ENCODE measurements at regions not wholly inside any gene's neighbourhood (a gene's known extent, or its start where the extent isn't known, plus 50 kb on each side); places are given as distances from the start of the nearest gene placed in this dataset.

DNA sequence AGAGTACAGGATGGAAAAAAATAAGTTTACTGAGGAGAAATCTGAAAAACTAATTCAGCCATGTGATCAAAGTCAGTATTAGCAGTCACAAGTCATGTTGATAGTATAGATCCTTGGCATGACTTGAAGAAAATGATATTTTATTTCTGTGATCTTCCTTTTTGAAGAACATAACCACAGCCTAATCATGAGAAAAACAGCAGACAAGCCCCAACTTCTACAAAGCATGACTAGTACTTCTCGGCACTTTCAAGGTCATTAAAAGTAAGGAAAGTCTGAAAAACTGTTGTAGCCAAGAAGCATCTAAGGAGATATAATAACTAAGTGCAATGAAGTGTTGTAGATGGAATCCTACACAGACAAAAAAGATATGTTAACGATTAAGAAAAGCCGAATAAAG, 264.1 kb upstream of the FOXG1 start:
- no peak for ATAC-seq
- no peak for DNase-seq (ENCODE audit: low spot score)

DNA sequence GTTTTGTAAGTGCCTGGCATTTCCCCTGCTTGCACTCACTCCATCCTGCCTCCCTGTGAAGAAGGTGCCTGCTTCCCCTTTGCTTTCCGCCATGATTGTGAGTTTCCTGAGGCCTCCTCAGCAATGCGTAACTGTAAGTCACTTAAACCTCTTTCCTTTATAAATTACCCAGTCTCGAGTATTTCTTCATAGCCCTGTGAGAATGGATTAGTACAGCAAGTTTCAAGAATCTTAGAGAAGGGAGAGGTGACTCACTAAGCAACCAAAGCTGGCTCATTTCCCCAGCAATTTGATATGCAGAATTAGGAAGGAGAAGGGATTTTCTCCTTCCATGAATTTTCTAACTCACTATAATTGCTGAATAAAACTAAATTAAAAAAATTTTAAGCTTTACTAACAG, 251.0 kb upstream of the FOXG1 start:
- no peak for DNase-seq (ENCODE audit: low spot score)
- ATAC-seq = no peak

DNA sequence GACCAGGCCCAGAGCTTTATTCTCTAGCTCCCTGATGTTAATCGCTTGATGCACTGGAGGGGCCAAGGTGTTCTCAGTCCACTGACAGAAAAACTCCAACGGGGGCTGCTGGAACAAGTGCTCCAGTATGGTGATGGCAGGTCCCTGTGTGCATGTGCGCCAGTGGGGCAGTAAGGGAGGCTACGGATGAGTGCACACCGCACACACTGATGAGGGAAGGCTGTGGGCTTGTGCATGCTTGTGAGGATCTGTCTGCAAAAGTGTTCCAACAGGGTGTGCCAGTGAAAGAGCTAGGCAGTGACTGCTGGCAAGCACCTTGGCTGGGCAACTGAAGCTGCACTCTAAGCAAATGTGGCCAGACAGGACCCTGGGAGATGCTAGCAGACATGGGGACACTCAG, 229.7 kb upstream of the FOXG1 start:
- no peak for DNase-seq (ENCODE audit: low spot score)

DNA sequence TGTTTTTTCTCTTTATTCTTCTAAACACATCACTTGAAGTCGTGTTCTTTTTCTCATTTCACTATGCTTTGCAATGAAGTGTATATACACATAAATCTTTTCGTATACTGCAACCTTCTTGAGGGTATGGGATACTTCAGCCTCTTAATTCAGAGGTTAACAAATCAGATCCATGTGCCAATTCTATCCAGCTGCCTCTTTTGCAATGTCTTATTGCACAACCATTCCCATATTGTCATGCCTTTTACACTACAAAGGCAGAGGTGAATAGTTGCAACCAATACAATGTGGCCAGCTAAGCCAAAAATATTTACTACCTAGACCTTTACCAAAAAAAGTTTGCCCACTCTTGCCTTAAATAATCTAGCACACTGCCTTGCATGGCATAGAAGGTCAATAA, 224.5 kb upstream of the FOXG1 start:
- ATAC-seq (no peak), DNase-seq (ENCODE audit: low spot score) (no peak)

More for the DNA sequence above, 229.7 kb upstream of the FOXG1 start:
- ATAC-seq = no peak

DNA sequence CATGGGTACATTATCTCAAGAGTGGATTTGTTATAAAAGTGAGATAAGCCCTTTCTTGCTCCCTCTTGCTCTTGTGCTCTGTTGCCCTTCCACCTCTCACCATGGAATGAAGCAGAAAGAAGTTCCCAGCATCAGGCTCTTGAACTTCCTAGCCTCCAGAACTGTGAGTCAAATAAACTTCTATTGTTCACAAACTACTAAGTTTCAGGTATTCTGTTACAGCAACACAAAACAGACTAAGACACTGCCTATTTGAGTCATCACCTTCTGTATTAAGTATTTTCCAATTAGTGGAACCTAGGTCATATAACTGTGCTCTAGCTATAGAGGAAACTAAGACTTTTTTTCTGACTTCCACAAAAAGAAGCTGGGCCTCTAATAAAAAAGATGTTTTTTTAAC, 201.2 kb upstream of the FOXG1 start:
- ATAC-seq = no peak

DNA sequence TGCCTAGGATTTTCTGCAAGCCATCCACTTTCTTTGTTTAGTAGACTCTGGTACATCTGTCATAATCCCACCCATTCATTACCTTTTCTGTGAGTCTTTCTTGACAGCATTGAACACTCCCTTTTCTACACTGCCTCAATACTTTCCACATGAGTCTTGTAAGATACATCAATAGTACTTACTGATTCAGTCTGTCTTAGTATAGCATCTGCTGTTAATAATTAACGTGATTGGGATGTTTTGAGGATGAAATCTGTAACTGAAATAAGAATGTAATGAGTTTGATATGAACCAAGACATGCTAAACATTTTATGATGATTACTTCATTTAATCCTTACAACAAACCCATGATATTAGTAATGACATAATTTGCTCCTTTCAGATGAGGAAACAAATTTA, 196.2 kb upstream of the FOXG1 start:
- ATAC-seq (no peak), DNase-seq (ENCODE audit: low spot score) (no peak)

More for the DNA sequence above, 201.2 kb upstream of the FOXG1 start:
- DNase-seq (ENCODE audit: low spot score) = no peak

DNA sequence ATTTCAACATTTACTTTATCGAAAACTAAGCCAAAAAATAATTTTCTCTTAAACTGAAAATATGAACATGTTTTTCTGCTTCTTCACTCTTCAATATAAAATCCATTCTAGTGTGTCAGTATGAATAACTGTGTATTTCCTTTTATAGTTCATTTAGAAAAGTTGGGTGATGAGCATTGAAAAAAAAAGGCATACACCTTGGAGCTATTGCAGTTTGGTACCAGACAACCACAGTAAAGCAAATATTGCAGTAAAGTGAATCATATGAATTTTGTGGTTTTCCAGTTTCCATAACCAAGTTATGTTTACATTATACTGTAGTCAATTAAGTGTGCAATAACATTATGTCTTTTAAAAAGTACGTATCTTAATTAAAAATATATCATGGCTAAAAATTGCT, 195.0 kb upstream of the FOXG1 start:
- no peak for DNase-seq (ENCODE audit: low spot score)

DNA sequence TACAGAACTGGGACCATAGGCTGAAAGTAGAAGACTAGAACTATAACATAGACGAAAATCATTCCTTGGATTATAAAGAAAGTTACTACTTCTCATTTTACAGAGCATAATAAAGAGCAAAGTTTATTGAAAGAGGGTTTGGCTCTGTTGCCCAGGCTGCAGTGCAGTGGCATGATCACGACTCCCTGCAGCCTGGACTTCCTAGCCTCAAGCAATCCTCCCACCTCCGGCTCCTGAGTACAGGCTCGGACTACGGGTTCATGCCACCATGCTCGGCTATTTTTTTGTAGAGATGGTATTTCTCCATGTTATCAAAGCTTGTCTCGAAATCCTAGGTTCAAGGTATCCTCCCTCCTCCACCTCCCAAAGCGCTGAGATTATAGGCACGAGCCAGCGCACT, 190.1 kb upstream of the FOXG1 start:
- ATAC-seq = no peak

More for the DNA sequence above, 195.0 kb upstream of the FOXG1 start:
- ATAC-seq = no peak

DNA sequence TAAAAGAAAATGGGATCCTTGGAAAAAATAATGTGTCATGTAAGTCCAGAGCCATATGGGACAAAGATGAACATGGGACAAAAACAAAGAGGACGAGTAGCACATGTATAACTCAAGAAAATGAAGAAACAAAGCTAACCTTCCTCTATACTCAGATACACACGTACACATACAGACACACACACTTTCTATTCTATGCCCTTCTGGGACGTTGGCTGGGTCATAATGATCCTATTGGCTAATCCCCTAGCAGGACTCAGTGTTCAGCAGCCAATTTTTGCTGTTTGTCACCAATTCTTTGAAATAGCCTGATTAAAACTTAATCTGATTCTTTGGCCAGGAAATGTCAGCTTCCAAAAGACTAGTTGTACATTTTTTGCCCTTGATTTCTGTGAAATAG, 189.4 kb upstream of the FOXG1 start:
- no peak for ATAC-seq

More for the DNA sequence above, 190.1 kb upstream of the FOXG1 start:
- no peak for DNase-seq (ENCODE audit: low spot score)

DNA sequence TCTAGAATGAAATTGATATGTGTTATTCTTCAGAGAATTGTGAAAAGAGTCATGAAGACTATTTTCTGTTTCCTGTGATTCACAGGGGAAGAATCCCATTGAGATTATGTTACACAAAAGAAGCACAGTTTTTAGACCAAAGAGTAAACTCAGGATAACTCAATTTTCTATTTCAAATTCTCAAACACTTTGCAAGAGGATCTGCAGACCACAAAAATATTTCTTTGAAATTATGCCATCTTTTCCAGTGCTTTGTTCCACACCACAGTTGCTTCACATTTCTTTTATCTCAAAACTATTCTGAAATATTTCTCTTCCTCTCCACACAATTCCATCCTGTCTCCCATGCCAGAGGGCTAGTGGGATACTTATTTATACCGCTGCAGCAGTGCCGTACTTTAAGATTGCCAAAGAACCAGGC, 188.9 kb upstream of the FOXG1 start:
- DNase-seq (ENCODE audit: low spot score) (no peak), ATAC-seq (no peak)

More for the DNA sequence above, 189.4 kb upstream of the FOXG1 start:
- no peak for DNase-seq (ENCODE audit: low spot score)

DNA sequence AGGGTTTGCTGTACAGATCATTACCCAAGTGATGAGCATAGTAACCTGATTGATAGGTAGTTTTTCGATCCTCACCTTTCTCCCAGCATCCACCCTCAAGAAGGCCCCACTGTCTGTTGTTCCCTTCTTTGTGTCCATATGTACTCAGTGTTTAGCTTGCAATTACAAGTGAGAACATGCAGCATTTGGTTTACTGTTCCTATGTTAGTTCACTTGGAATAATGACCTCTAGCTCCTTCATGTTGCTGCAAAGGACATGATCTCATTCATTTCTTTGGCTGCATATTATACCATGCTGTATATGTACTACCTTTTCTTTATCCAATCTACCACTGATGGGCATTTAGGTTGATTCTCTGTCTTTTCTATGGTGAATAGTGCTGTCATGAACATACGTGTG, 181.6 kb upstream of the FOXG1 start:
- ATAC-seq (no peak), DNase-seq (ENCODE audit: low spot score) (no peak)

DNA sequence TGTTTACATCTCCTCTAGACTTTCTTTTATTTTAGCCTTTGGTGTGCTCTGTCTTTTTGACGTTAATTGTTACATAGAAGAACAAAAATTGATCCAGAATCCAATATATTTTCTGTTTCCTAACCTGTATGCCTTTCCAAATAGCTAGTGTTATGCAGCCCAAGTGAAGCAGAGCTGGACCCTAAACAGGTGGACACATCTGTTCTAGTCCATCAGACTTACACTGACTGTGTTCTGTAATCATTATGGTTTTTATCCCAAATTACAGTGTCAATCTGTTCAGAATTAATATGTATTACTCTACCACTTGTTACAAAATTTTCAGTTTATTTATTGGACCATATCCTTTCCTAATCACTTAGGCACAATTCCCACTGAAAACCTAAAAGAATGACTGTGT, 176.8 kb upstream of the FOXG1 start:
- DNase-seq (ENCODE audit: low spot score) (no peak), ATAC-seq (no peak)

DNA sequence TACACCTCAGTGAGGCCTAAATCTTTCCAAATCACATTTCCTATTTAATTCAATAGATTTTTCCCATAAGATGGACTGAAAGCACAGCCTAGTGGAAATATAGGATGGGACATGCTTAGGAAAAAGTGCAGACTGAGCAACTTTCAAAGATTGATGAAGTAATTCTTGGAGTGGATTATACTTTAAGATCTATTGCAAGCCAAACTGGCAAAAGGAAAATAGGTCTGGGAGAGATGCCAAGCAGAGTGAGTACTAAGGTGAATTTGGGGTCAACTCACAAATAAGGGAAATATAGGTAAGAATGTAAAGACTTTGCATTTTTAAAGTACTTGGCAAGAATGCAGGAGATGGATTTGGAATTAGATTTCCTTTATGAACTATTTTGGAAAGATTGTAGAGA, 170.2 kb upstream of the FOXG1 start:
- no peak for ATAC-seq
- no peak for DNase-seq (ENCODE audit: low spot score)

DNA sequence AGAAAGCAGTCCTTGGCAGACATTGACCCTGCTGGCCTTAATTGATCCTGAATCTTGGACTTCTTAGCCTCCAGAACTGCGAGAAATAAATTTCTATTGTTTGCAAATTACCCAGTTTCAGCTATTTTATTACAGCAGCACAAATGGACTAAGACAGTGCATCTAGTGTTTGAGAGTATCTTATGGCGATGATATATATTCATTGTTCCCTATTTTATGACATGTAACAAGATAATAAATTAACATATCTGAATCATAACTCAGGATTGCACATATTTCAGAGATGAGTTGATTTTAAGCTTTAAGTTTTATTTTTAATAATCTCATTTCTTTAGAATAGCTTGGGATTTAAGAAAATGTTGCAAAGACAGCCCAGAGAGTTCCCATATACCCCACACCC, 167.4 kb upstream of the FOXG1 start:
- DNase-seq (ENCODE audit: low spot score) (no peak), ATAC-seq (no peak)

DNA sequence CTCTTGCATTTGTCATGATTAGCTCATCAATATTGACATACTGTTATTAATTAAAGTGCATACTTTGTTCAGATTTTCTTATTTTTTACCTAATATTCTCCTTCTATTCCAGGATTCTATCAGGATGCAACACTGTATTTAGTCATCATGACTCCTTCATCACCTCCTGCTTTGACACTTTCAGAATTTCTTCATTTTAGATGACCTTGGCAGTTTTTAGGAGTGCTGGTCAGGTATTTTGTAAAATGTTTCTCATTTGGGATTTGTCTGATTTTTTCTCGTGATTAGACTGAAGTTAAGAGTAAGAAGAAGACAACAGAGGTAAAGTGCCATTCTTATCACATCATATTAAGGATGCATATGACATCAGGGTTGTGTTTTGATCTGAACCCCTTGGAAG, 167.0 kb upstream of the FOXG1 start:
- no peak for DNase-seq (ENCODE audit: low spot score)

DNA sequence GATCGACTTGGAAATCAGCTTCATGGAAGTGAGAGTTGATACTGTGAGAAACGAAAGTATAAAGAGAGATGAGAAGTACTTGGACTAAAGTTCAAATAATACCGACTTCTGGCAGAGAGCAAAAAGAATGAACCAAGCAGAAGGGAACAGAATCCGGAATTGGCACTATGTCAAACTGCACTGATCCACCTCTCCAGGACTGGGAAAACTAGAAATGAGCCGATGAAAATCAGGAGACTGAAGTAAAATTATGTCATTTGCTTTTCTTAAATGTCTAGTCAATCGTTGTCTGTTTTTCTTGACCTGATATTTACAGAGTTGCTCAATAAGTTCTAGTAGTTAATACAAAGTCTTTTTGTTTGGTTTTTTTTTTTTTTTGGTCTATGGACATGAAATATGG, 163.0 kb upstream of the FOXG1 start:
- DNase-seq (ENCODE audit: low spot score) (no peak), ATAC-seq (no peak)

More for the DNA sequence above, 167.0 kb upstream of the FOXG1 start:
- ATAC-seq = no peak

DNA sequence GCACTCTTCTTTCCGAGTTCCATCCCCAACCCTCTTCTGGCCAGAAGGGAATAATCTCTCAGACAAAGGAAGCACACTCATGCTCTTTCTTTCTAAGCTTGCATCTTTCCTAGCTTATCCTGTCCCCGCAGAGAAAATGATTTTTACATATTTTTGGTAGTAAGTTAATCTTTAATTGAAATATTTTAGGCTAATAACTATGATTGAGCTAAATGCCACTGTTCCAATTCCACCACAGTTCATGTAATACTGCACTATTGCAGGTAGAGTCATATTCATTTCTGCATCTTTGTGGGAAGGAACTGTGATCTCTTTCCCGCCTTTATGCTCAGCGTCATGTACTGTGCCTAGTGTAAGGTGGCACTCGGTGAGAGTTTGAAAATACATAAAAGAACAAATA, 158.9 kb upstream of the FOXG1 start:
- ATAC-seq (no peak), DNase-seq (ENCODE audit: low spot score) (no peak)

DNA sequence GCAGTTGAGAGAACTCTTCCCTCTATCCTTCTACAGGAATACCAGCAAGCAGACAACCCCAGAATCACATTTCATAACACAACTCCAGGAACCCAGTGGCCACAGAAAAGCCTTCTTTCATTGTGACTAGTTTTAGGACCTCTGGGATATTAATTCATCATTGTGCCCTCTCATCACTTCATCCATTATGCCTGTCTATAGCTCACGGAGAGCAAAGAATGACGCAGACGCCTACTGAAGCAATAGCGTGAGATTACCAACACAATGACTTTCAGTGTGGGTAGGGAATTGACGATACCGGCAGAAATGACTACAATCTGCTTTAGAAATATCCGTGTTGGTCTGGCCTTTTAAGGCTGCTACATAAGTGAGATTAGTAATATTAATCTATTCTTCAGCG, 158.1 kb upstream of the FOXG1 start:
- DNase-seq (ENCODE audit: low spot score) (no peak), ATAC-seq (no peak)

DNA sequence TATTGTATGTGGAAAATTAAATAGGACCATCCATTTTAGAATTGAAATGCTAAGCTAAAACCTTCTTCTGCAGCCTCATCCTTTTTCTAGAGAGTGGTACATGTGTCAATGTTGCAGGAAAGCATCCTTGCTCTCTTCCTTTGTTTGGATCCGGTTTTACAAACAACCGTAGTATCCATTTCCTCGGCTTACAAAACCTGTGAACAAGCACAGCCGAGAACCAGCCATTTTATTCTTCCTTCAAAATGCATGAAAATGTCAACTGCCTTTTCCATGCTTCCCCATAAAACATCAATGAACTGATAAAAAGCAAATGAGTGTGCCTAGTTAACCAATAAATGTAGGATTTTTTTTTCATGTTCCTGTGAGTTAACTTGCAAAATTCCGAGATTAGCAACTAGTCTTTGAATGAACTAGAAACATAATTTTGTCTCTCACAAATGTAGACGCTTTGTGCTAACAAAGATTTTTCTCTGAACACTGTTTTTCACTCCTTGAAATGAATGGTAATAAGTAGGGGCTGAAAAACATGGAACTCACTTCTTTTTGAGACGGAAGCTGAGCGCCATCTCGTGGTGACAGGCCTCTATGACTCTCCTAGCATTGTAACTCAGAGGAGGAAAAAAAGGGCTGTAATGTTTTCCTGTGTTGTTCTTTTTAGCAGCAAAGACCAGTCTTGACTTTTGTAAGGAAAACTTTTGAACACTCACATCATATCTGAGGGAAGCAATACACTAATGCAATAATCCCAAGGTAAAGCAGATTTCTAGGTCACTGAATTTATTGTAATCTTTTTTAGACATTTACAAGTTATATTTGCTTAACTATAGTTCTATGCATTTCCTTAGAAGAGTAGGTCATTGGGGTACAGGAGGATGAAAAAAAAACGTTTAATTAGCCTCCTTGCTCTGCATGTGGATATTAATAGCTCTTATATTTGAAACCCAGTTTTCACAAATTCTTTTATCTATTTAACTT, 157.4 kb upstream of the FOXG1 start:
- ATAC-seq = peak; percentile 91
- peak; percentile 52 for DNase-seq (ENCODE audit: low spot score)

DNA sequence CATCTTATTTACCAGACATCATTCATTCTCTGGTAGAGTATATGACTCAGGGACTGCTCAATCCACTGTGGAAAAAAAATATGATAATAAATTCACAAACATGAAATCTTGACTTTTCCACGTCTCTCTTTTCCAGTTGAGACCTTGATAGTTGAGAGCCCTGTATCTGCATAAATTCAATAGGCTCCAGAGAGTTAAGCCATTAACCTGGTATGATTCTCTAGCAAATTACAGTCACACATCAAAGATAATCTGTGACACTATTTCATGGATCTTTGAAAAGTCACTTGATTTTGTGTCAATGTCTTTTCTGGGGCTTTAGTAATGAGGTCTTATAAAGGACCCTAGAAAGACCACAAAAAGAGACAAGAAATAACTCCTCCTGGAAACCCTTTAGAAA, 154.2 kb upstream of the FOXG1 start:
- no peak for ATAC-seq
- DNase-seq (ENCODE audit: low spot score) = no peak

DNA sequence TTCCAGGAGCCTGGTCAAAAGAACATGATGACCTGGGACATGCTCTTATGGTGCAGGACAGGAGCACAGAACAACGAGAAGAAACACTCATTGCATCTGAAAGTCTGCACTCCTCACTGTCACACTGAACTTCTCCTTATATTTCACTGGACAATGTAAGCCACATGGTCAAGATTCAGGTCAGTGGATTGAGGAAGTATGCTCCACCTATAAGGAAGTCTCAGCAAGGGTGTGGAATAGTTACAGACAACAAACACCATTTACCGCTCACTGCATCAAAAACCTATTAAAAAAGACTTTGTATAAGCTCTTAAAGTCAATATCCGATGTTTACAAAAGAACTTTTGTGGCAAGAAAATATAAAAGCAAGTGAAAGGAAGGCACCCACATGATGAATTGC, 153.1 kb upstream of the FOXG1 start:
- ATAC-seq (no peak), DNase-seq (ENCODE audit: low spot score) (no peak)

DNA sequence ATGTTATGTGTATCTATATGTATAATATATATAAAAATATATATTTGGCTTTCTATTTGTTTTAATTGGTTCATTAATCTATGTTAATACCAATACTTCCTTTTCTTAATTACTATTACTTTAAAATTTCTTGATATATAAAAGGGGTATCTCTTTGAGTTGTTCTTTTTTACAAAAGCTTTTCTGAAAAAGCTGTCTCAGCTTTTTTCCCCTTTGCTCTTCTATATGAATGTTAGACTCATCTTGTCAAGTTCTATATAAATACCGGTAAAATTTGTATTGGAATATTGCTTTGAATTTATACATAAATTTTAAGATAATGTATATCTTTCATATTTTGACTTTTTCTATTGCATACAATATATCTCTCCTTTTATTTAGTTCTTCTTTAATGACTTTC, 139.8 kb upstream of the FOXG1 start:
- ATAC-seq (no peak), DNase-seq (ENCODE audit: low spot score) (no peak)

Data from left lobe of liver (tissue), 2 donors.